Dedifferentiated amniotic fluid mesenchymal stem cell (primary cell): ENCODE measurements at regions not wholly inside any gene's neighbourhood (a gene's known extent, or its start where the extent isn't known, plus 50 kb on each side); places are given as distances from the start of the nearest gene placed in this dataset.

Experiments
- DNase-seq: peaks from one replicate; pipeline ENCODE4 v3.0.0-alpha.2; 2016; ENCODE audit errors: extremely low spot score

DNA sequence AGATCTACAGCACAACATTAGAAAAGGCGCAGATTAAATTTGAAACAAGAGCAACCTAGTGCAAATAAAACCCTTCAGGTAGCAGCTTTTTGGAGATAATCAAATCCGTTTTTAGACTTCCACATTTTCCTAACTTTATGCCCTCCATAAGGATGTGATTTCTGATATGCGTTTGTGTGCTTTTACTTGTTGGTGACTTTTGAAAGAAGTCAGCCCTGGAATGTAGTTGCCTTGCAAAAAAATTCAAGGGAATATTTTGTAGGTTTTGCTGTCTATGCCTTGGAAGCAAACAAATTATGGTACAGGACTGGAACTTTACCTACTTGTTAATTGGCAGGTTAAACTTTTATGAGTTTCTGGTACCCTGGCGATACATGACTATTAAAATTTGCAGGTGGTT is 86.7 kb upstream of the HDAC9 start:
- DNase-seq: no peak

DNA sequence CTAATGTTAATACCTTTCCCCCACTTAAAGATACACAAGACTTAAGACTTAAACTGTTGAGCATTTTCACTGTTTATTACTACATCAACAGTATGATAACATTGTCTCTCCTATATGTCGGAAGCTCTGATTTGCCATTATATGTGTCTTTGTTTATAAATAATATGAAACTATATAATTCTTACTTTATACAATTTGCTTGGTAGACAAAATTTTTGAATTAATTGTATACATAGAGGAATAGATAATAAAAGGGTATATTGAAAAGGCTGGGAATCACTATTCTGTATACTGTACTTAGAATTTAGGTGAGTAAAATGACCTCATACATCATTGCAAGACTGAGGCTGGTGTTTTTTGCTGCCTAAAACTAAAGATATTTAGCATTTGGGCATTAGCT is 82.1 kb upstream of the HDAC9 start:
- no peak for DNase-seq

DNA sequence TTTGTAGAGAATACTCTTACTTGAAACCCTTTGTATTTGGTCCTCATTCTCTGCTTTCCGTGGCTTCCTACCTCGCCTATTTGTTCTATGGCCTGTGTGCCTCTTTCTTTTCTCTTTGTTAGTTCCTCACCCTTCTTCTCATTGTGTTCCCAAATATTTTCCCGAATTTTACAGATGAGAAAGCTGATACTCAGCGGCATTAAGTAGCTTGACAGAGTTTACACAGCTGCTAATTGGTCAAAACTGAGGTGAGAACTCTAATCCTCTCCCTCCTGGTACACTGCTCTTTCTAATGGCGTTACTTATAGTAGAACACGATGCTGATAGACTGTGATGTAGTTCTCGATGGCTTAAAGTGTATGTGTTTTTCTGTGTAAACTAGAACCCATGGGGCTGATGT is 80.7 kb upstream of the HDAC9 start:
- no peak for DNase-seq

DNA sequence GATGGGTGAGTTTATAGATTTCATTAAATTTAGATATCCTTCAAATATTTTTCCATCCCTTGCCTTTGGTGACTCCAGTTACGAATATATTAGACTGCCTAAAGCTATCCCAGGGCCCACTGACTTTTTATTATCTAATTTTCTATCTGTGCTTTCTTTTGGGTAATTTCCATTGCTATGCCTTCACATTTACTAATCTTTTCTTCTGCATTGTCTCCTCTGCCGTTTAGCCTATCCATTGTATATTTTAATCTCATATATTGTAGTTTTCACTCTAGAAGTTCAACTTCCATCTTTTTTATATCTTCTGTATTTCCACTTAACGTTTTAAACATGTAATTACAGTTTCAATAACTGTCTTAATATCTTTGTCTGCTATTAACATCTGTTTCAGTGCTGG is 78.6 kb upstream of the HDAC9 start:
- no peak for DNase-seq

DNA sequence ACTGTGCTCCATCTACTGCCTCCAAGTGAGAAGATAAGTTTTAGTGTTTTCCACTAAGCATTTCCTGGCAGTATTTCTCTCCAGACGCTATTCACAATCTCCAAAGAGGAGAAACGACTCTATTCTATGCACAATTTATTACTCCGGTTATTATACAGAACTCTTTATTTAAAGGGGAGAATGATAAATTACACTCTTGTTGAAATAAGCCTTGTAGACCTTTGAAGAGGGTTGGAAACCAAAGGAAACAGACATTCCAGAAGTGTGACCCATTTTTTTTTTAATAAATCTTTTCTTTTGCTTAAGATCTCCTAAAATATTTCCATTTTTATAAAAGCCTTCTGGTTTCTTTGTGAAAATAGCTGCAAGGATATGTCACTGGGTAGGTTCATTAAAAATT is 76.1 kb upstream of the HDAC9 start:
- DNase-seq: no peak

DNA sequence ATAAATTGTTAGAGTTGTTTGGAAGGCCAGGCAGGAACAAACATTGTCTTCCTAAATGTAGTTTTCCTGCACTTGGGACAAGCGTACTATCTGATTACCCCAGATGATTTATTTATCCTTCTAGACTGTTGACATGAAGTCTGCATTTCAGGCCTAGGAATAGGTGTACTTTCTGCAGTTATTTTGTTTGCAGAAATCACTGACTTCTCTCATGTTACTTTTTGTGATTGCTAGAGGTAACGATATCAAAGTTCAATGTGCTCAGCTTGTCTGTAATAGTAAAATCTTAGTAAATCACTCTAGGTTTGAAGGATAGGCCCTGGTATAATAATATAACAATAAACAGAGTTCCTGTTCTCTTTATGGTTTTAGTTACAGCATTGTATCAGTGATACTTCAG is 75.4 kb upstream of the HDAC9 start:
- DNase-seq: no peak

DNA sequence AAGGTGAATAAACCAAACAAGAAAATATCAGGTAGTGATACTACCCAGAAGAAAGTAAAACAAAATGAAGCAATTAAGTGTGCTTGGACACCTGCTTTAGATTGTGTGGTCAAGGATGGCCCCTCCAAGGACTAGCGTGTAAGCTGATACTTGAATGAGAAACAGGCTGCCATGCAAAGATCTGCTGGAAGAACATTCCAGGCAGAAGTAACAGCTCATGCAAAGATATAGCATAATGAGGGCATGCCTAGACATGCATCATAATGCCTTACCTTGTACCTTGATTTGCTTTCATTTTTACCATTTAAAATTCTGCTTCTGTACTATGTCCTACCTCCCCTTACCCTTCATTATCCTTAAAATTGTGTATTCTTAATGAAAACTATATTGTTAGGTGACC is 74.8 kb upstream of the HDAC9 start:
- no peak for DNase-seq

DNA sequence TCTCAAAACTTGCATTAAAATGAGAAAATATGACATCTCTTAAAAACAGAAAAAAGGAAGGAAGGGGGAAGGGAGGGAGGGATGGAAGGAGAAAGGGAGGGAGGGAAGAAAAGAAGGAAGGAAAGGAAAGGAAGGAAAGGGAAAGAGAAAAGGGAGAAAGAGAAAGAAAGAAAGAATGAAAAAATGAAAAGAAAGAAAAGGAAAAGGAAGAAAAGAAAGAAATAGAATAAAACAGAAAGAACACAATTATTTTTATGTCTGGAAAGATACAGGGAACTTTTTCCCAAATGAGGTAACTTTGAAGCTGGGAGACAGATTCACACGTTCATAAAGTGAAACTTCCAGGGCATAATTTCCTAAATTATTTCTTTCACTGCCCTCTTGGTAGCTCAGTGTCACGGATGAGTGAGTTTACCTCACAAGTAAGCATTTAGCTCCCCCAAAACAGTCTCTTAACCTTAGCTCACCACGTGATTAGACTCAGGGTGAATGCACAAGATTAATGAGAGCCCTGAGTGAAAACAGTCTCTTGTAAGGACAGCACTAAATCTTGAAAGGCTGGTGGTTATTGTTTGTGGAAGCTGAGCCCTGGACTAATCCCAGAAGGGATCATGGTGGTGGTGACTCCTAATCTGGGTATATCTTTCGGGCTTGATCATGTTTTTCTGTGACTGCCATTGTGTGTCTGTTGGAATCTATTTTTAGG is 74.1 kb upstream of the HDAC9 start:
- no peak for DNase-seq

DNA sequence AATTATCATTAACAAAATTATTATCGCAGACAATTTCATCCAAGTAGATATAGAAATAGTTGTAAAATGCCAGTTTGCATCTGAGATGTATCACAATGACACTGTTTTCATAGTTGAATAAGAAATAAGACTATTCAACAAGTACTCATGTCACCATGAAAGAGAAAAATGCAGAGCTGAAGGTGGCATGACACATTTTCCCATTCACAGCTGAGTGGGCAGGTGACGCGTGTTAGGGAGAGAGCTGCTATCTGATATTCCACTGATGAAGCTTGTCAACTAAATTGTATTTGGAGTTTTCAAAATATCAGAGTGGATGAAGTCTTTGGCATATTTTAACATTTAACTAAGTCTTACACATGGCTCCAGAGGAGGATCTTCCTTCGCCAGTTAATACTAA is 70.3 kb upstream of the HDAC9 start:
- DNase-seq: no peak

DNA sequence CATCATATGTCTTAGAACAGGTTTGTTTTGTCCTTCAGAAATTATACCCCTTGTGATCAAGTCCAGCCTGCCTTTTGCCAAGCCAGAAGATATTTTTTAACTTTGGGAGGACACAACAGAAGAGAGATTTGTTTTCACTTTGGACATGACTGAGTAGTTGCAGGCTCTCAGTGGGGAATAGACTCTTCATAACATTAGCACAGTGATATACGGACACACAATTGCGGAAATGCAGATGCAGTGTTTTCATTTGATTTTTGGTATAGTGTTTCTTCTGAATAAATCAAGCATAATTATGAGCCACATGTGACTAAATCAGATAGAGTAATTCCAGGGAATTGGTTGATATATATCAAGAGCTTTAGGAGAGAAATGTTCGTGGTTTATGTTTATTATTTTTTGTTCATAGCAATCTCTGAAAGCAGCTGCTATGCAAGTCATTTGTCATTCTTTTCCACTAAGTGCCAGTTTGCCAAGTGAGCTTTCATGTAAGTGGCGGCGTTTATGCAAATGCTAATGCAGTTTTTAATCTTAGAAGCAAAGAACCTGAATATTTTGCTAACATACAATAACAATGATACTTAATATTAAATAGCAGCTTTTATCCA is 69.6 kb upstream of the HDAC9 start:
- no peak for DNase-seq

DNA sequence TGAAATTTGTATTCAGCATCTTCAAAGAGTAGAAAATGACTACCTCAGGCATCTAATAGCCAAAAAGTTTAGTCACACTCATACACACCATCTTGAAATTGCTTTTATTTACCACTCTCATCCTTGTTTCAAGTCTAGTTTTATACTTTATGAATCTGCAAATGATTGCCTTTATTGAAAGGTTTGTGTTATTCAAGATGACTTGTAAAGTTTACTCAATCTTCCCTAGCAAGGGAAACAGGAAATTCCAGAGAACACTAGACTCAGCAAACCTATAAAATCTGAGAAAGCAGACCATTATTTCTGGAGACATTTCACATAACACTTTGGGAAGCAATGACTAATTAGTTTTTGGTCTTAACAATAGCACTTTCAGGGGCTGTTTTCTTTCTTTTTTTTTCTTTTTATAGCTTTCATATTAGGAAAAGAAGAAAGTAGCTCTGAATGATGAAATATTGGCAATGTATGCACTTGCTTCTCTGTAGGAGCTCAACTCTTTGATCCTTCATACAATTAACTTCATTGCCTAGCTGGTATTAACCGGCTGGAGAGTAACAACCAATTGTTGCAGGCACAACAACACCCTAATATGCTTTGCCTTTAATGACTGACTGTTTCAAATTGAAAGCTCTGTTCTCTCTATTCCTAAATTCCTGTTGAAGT is 68.9 kb upstream of the HDAC9 start:
- peak; percentile 30 for DNase-seq

DNA sequence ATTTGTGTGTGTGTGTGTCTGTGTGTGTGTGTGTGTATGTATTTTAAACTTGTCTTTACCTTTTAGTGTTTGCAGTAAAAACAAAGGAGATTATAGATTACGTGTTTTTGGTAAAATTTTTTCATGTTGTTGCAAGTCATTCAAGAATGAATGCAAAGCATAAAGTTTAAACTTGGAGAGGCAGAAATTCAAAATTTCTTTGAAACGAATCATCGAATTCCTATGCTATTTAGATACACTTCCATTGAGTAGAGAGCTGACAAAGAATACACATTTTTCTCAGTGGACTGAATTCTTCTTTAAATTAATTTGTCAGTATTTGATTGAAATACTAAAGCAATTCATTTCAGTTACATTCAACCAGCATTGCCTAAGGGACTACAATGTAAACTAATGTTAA is 66.0 kb upstream of the HDAC9 start:
- peak; percentile 68 for DNase-seq

DNA sequence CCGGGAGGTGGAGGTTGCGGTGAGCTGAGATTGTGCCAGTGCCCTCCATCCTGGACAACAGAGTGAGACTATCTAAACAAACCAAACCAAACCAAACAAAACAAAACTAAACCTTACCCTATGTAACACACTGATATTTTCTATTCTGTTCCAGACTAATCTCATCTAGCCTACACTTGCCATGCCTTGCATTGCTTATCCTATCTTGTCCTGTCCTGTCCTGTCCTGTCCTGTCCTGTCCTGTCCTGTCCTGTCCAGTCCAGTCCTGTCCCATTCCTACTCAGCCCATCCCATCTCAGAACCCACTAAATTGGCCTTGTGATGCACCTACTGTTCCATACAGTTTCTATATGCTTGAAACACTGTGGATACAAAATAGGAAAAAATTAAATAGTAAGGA is 64.7 kb upstream of the HDAC9 start:
- DNase-seq: no peak

DNA sequence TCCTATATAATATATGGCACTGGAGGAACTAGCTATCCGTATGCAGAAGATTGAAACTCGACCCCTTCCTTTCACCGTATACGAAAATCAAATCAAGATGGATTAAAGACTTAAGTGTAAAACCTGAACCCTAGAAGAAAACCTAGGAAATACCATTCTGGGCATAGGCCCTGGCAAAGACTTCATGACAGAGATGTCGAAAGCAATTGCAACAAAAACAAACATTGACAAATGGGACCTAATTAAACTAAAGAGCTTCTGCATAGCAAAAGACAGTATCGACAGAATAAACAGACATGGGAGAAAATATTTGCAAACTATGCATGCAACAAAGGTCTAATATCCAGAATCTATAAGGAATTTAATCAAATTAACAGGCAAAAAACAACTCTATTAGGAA is 61.4 kb upstream of the HDAC9 start:
- DNase-seq: no peak

DNA sequence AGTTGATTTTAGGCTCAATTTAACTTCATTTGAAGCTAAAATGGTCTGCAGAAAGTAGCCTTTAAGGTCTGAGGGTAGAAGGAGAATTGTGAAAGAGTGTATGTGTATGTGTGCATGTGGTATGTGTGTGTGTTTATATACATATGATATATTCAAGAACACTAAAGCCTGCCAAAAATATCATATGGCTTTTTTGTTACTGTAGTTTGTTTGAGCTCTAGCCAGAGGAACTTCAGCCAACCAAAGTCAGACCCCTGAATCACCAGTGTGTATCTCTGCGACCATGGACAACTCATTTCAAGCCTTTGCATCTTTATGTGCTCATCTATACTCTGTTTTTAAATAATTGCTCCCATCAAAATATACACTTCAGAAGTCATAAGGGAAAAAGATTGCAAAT is 58.4 kb upstream of the HDAC9 start:
- no peak for DNase-seq

DNA sequence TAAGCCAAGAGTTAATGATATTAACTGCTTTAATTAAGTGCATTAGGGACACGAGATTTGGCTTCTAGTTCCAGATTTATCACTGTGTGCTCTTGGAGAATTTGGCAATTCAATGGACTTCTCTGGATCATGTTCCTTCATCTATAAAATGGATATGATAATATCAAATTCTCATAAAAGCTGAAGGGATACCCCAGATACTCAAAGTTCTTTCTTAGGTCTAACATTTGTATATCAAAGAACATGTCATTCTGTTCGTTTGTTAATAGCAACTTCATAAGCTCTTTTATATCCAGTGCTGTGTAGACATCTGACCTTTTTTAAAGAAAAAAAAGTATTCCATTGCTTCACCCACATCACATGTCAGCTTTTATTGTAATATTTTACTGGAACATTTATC is 54.6 kb upstream of the HDAC9 start:
- no peak for DNase-seq

DNA sequence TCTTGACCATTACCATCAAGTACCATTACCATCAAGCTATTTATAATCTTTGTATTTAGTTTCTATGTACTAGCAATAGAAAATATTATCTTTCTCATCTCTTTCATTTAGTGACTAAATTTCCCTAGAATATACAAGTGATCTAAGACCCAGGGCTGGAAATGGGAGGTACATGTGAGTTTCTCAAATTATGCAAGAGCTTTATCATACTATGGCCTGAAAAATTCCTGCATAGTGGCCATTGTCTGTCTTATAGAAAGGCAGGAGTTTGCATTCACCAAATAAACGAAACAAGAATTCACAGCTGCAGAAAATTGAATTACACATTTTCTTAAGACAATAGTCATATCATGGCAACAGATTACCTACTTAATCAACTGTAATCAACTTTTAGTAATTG is 50.7 kb upstream of the HDAC9 start:
- DNase-seq: no peak

DNA sequence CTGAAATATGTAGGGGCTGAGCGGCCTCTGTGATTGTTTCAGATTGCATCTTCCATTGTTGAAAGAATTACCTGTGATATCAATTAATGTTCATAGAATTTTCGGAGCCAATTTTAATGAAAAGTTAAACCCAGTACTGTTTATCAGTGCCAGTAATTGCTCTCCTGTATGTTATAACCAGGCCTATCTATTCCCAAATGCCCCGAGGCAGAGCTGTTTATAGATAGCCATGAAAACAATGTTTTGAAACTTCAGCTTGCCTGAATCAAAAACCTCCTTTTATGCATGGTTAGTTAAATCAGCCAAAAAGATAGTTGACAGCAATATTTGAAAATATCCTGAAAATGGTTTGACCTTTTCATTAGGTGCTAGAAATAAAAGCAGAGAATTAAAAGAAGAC is 50.1 kb upstream of the HDAC9 start:
- DNase-seq: no peak
